Sciatic nerve (tissue), 2 donors: ENCODE measurements at regions not wholly inside any gene's neighbourhood (a gene's known extent, or its start where the extent isn't known, plus 50 kb on each side); places are given as distances from the start of the nearest gene placed in this dataset.
"Not testable (repeated sequence)": the region's sequence is repeated elsewhere in the genome, so short reads cannot be mapped to it uniquely, and the experiment has no call there.

Source experiments
- ATAC-seq: fragments of 200-7000 bp; cut with Tn5 transposase; one replicate; pipeline ENCODE4 v1.9.1; 2020; ENCODE audit warnings: mild to moderate bottlenecking, moderate library complexity
- DNase-seq: peaks from one replicate; pipeline ENCODE4 v3.0.0-alpha.2; 2020; ENCODE audit warnings: low spot score
- intact Hi-C: fragments of 100-400 bp; cut with DNase I; formaldehyde crosslinking; loops from one replicate; pipeline ENCODE4 v1.14.2; 2022
- donor health status: DM: no; HTN: no; CAD: no.
- donor health status: DM: no; HTN: no; CAD: no.

DNA sequence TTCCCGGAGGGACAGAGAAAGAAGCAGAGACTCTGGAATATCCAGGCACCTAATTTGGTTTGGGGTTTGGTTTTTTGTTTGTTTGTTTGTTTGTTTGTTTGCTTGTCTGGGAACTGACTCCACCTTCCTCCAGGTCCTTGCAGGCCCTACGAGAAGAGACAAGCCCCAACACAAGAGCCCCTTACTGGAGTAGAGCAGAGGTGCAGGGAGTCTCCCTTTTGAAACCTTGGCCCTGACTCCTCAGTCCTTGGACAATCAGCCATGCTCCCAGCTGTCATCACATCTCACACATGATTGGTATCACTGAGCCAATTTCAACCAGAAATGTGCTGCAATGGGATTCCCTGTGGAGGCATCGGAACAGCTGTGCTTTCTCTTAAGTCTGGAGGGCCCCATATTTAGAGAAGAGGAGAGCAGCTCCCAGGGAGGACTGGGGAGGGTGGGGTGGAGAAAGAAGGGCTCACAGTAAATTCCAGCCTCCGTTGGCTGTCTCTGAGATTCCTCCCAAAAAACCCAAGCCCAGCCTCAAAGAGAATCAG is 279.9 kb upstream of the NCKAP5 start:
- intact Hi-C loops, result no loop called here
- no peak for DNase-seq
- peak; percentile 38 for ATAC-seq

DNA sequence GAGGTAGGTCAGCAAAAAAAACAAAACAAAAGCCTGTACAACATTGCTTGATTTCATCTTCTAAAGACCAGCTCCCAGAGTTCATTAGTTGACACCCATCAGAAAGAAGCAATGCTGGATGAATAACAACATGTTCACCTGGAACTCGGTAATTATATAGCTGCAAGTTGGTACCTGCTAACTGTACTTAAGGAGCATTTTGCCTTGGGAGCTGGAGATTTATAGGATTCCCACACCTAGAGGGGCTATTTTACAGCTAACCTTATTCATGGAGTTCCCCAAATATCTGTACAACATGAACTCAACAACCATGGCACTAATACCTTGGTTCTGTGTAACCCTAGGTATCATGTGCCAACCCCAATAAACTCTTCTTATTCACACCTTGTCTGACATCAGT is 281.1 kb upstream of the NCKAP5 start:
- ATAC-seq, result no peak
- intact Hi-C loops, result no loop called here
- DNase-seq, result no peak

DNA sequence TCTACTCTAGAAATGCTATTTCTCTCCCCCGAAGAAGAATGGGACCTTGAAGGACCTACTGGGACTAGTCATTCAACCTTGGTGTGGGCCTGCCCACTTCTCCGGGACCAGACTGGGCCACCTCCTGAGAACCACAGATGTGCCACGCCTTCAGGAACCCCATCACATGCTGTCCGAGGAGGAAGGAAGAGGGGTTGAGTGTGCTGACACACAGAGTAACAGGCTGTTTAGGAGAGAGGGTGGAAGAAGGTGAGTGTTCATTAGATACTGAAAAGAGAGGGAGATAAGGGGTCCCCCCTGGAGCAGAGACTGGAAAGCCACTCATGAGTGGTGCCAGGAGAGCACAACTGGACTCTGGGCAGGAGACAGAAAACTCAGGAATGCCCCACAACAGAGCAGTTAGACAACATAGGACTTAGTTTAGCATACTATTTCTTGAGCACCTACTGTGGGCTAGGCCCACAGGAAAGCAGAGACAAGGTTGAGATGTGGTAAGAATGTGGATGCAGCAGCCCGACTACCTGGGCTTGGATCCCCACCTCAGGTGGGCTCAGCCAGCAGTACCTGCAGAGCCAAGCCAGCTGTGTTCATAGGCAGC is 286.4 kb upstream of the NCKAP5 start:
- intact Hi-C loops, result no loop called here
- DNase-seq (no peak), ATAC-seq (no peak)

DNA sequence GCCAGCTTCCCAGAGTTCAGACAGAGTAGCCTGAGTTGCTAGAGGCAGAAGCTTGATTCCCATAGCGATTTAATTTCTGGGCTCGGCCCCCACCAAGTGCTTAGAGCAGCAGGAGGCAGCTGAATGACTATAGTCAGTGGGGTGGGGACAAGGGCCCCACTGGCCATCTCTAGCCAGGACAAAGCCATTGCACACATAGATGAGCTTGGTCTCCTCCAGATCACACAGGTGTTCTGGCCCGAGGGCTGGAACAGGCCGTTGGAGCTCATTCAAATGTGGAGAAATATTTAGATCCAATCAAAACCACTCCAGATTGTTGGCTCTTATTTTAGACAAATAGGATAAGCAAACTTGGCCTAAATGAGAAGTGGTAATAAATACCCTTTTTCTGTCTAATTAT is 287.3 kb upstream of the NCKAP5 start:
- intact Hi-C loops, result no loop called here
- DNase-seq (no peak), ATAC-seq (no peak)

DNA sequence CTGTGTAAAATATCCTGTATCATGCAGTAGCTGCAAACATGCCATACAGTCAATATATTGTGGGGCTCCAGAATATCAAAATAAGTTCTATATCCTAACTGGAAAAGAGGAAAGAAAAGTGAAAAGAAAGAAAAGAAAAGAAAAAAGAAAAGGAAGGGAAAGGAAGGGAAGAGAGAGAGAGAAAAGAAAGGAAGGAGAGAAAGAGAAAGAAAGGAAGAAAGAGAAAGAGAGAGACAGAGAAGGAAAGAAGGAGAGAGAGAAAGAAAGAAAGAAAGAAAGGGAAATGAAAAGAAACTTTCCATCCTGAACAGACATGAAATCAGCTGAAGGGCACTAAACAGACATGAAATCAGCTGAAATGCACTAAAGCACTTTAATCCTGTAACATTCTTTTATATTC is 288.4 kb upstream of the NCKAP5 start:
- ATAC-seq (no peak), DNase-seq (no peak)
- intact Hi-C loops, result no loop called here

DNA sequence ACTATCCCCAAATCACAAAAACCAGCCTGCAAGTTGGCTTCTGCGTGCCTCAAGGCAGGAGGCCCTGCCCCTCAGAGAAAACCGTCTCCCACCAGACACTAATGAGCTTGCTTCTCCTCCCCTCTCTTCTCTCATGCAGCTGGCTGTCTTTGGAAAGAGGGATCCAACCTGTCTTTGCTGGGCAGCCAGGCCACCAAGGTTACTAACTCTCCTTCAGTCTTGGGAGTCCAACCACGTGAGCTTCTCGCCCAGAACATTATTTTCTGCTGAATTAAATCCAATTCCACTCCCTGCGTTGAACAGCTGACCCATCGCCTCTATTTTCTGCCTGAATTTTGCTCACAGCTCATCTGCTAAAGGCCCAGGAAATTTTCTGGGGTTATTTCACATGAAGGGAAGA is 291.3 kb upstream of the NCKAP5 start:
- peak; percentile 60 for ATAC-seq
- DNase-seq, result no peak
- intact Hi-C loops, result no loop called here

DNA sequence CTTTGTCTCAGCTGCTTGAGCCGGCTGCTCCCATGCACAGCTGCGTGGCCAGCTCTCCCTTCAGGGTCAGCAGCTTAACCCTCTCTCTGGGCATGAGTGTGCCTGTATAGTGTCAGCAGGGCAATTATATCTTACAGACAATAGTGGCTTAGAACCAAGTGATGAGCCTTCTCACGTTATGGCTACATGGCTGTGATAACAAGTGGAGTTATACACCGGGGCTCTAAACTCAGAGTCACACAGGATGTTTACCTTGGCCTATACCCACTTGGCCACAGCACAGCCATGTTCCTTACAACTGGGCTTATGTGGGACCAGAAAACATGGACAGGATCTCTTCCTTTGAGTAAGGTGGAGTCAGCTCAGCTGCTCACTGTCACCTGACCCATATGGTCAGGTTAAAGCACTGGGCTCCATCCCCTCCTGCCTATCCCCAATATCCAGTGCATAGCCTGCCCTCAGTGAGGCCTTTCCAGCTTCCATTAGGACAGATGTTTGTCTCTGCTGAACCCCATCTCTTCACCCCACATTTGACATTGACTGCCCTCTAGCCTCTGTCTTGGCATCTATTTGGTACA is 294.2 kb upstream of the NCKAP5 start:
- DNase-seq (no peak), ATAC-seq (peak; percentile 26)
- intact Hi-C loops, result no loop called here

DNA sequence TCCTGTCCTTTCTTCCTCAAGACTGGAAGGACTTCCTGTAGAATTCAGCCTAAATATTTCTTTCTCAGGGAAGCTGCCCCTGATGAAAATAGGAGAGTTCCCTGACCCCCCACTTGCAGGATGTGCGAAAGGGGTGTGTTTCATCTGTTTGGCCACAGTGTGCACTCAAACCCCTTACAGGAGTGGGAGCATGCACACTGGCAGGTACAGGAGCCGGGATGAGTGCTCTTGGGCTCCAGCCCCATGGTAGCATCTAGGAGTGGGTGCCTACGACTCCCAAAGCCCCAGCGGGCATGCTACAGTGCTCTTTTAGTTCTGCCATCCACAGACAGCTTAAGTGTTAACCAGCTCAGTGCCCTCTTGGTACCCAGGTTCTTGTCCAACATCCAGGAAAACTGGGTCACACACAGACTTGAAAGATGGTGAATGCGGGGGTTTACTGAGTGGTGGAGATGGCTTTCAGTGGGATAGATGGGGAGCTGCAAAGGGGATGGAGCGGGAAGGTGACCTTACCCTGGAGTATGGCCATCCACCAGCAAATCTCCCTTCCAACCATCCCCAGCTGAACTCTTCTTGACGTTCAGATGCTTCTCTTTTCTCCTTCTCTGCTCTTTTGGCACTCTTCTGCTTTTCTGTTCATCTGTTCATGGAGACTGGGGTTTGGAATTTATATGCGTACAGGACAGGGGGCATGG is 295.0 kb upstream of the NCKAP5 start:
- intact Hi-C loops, result no loop called here
- DNase-seq, result no peak
- no peak for ATAC-seq

DNA sequence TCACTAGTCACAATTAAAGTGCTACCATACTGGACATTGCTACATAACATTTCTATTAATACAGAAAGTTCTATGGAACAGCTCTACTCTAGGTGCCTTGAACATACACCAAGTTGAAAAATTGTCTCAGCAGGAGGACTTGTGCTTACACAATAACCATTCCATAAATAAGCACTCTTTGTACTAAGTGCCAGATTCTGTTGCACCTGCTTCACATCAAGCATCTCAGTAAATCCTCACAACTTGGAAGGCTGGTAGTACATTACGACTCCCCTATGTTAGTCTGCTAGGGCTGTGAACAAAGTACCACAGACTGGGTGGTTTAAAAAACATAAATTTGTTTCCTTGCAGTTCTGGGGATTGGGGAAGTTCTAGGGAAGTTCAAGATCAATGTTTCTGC is 296.9 kb upstream of the NCKAP5 start:
- no peak for DNase-seq
- intact Hi-C loops, result no loop called here
- no peak for ATAC-seq

DNA sequence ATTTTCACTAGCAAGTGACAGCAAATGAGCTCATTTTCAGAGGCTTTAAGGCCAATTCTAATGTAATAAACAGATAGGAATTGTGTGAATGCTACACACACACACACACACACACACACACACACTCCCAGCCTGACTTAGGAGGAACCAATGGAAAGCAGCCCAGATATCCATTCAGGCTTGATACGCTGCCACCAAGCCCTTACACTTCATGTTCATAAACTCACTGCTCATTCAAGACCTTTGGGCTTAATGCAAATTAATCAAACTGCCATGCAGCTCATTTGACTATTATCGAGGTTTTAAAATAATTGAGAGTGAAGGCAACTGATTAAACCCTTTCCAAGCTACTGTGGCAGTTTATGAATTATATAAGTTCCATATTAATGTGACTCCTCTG is 298.9 kb upstream of the NCKAP5 start:
- intact Hi-C loops, result no loop called here
- no peak for ATAC-seq
- no peak for DNase-seq

DNA sequence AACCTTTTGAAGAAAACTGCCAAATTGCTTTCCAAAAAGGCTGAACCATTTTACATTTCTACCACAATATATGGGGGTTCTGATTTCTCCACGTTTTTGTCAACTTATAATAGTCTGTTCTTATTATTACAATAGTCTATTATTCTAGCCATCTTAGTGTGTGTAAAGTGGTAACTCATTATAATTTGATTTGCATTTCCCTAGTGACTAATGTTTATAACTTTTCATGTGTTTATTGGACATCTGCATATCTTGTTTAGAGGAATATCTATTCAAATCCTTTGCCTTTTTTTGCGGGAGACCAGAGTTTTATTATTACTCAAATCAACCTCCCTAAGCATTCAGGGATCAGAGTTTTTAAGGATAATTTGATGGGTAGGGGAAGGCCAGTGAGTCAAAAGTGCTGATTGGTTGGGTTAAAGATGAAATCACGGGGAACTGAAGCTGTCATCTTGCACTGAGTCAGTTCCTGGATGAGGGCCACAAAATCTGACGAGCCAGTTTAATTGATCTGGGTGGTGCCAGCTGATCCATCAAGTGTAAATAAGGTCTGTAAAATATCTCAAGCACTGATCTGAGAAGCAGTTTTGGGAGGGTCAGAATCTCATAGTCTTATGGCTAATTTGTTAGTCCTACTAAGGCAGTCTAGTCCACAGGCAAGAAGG is 303.4 kb upstream of the NCKAP5 start:
- ATAC-seq, result no peak
- intact Hi-C loops, result no loop called here
- no peak for DNase-seq

DNA sequence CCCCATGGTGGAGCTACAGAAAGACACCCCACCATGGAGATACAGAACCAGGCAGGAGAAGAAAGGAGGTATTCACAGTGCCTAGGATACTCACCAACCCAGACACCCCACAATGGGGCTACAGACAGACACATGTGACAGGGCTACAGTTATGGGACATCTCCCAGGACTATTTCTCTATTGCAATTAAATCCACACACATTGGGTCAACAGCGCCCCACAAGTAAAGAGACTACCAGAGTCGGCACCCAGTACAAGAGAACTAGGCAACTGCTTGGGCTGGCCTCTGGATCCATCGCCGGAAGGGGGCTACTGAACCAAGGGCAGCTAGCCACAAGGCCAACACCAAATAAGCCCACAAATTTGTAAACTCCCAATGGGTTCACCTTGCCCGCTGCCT is 310.1 kb upstream of the NCKAP5 start:
- ATAC-seq (no peak), DNase-seq (no peak)
- intact Hi-C loops, result no loop called here

DNA sequence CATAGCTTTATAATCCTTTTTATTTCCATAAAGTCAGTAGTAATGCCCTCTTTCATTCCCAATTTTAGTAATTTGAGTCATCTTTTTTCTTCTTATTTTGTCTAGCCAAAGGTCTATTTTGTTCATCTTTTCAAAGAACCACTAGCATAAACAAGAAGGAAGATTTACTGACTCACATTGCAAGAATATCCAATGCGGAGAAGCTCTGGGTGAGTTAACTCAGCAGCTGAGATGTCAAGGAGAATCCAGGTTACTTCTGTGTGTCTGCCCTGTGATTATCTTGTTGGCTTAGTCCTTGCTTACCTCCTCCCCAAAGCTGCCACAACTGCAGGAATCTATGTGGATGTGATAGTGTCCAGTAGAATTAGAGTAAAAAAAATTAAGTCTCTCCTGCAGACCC is 311.4 kb upstream of the NCKAP5 start:
- ATAC-seq, result no peak
- intact Hi-C loops, result no loop called here
- DNase-seq, result no peak

DNA sequence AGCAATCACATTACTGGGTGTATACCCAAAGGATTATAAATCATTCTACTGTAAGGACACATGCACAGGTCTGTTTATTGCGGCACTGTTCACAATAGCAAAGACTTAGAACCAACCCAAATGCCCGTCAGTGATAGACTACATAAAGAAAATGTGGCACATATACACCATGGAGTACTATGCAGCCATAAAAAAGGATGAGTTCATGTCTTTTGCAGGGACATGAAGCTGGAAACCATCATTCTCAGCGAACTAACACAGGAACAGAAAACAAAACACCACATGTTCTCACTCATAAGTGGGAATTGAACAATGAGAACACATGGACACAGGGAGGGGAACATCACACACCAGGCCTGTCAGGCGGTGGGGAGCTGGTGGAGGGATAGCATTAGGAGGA is 313.9 kb upstream of the NCKAP5 start:
- intact Hi-C loops, ATAC-seq, DNase-seq: not testable (repeated sequence)

DNA sequence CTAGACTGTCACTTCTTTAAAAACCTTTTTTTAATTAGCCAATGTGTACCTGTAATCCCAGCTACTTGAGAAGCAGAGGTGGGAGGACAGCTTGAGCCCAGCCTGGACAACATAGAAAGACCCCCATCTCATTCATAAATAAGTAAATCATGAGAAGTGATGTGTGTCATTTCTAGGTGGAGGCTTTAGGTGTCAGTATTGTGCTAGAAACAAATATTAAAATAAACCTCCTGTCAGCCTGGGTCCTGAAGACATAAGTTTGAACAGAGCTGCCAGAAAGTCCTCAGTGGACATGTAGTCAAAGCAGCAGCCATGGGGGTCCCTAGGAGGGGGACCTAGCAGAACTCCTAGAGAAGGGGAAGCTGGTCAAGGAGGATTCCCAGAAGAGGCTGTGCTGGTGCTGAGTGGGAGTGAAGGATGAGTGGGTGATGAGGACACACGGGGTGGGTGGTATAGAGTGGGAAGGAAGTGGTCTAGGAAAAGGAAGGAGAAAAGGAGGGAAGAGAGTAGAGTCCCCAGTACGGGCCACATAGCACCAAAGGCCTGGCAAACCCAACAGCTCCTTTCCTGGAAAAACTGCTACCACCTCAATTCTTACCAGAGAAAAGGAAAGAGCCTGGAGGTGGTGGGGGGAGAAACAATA is 316.6 kb upstream of the NCKAP5 start:
- ATAC-seq (no peak), DNase-seq (no peak)
- intact Hi-C loops, result no loop called here

DNA sequence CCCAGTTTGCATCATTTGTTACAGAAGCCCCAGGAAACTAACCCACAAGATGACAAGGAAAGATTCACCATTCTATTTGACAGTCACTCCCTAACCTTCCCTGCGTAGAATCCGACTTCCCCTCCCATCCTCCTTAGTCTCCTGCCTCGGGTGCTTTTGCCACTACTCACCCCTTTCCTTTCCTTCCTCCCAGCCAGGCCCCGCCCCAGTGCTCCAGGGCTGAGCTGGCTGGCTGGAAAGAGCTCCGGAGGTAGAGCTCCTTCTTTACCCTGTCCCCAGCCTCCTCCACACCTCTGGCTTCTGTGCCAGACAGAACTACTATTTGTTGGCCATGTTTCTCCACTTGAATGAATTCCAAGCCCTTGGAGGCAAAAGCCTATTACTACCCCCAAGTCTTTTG is 317.6 kb upstream of the NCKAP5 start:
- intact Hi-C loops, result no loop called here
- no peak for DNase-seq
- no peak for ATAC-seq

DNA sequence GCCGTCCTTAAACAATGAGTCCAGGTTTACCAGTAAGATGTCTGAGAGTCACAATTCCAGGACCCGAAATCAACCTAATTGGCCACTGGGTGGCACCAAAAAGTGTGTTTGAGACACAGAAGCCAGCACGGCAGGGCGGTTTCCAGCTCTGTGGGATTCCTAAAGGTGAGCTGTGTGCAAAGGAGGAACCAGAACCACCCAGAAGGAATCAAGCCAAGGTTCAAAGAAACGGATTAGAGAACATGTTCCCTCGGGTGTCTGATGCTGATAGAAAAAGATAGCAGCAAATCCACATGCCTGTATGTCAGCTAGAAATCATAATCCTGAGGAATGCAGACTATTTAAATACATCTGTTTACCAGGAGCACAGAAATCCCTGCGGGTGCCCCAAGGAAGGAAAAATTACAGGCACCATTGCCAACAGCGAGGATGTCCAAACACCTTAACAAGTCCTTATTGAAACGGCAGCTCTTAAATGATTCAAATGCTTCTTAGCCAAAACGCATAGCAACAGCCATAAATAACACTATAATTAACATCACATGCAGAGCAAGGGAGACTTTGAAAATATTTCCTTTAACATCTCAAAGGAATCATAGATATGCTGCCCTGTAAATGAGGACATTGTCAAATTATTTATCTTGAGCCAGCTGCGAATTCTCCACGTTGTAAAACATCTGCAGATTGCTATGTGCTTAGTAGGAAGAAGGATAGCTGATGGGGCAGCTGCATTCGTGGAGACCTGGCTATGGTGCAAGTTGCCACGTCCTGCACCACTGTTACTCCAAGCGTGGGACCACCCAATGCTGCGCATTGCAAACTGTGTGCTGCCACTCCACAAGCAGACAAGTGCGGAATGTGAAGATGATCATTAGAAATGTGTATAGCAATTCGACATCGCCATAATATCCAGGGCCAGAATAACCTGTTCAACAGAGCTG is 318.7 kb upstream of the NCKAP5 start:
- ATAC-seq, result peak; percentile 86
- intact Hi-C loops, result no loop called here
- peak; percentile 83 for DNase-seq

DNA sequence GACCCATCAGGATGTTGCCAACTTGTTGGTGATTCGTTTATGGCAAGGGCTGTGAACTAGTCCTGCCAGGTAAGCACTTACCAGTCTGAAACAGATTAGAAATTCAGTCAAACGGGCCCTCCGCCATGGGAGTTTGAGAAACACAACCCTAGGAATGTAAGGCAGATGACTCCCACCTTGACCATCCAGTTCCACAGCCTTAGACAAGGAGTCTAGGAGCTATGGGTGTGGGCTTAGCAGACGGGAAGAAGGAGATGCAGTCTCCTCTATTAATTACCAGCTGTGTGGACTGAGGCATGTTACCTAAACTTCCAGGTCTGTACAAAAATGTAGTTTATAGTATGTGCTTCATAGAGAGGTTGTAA is 319.4 kb upstream of the NCKAP5 start:
- no peak for ATAC-seq
- intact Hi-C loops, result no loop called here
- no peak for DNase-seq

DNA sequence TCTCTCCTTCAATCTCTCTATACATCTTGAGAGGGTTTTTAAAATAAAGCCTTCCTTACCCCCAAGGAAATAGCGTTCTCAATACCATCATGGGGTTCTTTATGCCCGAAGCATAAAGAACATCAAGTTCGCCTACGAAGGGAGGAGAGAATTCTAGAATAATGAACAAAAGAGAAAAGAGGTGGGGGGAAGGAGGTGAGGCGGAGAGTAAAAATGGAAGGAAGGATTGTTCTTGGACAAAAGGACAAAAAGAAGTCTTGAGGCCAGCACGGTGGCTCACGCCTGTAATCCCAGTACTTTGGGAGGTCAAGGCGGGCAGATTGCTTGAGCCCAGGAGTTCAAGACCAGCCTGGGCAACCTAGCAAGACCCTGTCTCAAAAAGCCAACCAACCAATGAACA is 319.8 kb upstream of the NCKAP5 start:
- ATAC-seq (no peak), DNase-seq (no peak)
- intact Hi-C loops, result no loop called here
